ENCODE measurements at regions not wholly inside any gene's neighbourhood (a gene's known extent, or its start where the extent isn't known, plus 50 kb on each side); places are given as distances from the start of the nearest gene placed in this dataset.
"Not testable (repeated sequence)": the region's sequence is repeated elsewhere in the genome, so short reads cannot be mapped to it uniquely, and the experiment has no call there.

- not testable (repeated sequence) for TF ChIP-seq CTCF (IDR thresholded peaks at IDR 0.05; ENCODE audit: insufficient read depth, low read depth, low read length); EZH2 (IDR thresholded peaks at IDR 0.05; ENCODE audit: insufficient read depth, low read length)
These were observed 2870.7 kb downstream of the RPIA start for GRCh38 chr2:91562184-91562583.
